ENCODE measurements at regions not wholly inside any gene's neighbourhood (a gene's known extent, or its start where the extent isn't known, plus 50 kb on each side); places are given as distances from the start of the nearest gene placed in this dataset.

GRCh38 chr7:41832941-41833340 is 130.1 kb upstream of the INHBA start:
- no peak for DNase-seq (ENCODE audit: low spot score)

GRCh38 chr7:41830271-41830670 is 127.4 kb upstream of the INHBA start:
- no peak for DNase-seq (ENCODE audit: low spot score)

- DNase-seq (ENCODE audit: low spot score): no peak
Observed at GRCh38 chr7:41828911-41829310, 126.0 kb upstream of the INHBA start.

- no peak for DNase-seq (ENCODE audit: low spot score)
Observed at GRCh38 chr7:41826641-41827040, 123.8 kb upstream of the INHBA start.

- DNase-seq (ENCODE audit: low spot score): peak; percentile 13
Observed at GRCh38 chr7:41825927-41826480, 123.1 kb upstream of the INHBA start.

- no peak for DNase-seq (ENCODE audit: low spot score)
Observed at GRCh38 chr7:41824284-41824683, 121.4 kb upstream of the INHBA start.

GRCh38 chr7:41822259-41822817 is 119.4 kb upstream of the INHBA start:
- no peak for DNase-seq (ENCODE audit: low spot score)

GRCh38 chr7:41821521-41822213 is 118.8 kb upstream of the INHBA start:
- DNase-seq (ENCODE audit: low spot score): no peak

- no peak for DNase-seq (ENCODE audit: low spot score)
Observed at GRCh38 chr7:41820111-41820671, 117.3 kb upstream of the INHBA start.

- no peak for DNase-seq (ENCODE audit: low spot score)
Observed at GRCh38 chr7:41819645-41820044, 116.8 kb upstream of the INHBA start.

- DNase-seq (ENCODE audit: low spot score): no peak
Observed at GRCh38 chr7:41818765-41819398, 116.0 kb upstream of the INHBA start.

GRCh38 chr7:41817386-41817785 is 114.5 kb upstream of the INHBA start:
- DNase-seq (ENCODE audit: low spot score): peak; percentile 47

- DNase-seq (ENCODE audit: low spot score): no peak
Observed at GRCh38 chr7:41816111-41816510, 113.2 kb upstream of the INHBA start.

- no peak for DNase-seq (ENCODE audit: low spot score)
Observed at GRCh38 chr7:41814888-41815287, 112.0 kb upstream of the INHBA start.

- DNase-seq (ENCODE audit: low spot score): no peak
Observed at GRCh38 chr7:41813286-41813685, 110.4 kb upstream of the INHBA start.

- no peak for DNase-seq (ENCODE audit: low spot score)
Observed at GRCh38 chr7:41811941-41812340, 109.1 kb upstream of the INHBA start.

- no peak for DNase-seq (ENCODE audit: low spot score)
Observed at GRCh38 chr7:41809940-41810576, 107.2 kb upstream of the INHBA start.

GRCh38 chr7:41809529-41809939 is 106.6 kb upstream of the INHBA start:
- DNase-seq (ENCODE audit: low spot score): peak; percentile 9

GRCh38 chr7:41809116-41809515 is 106.2 kb upstream of the INHBA start:
- DNase-seq (ENCODE audit: low spot score): no peak

- DNase-seq (ENCODE audit: low spot score): no peak
Observed at GRCh38 chr7:41808541-41808940, 105.7 kb upstream of the INHBA start.

- no peak for DNase-seq (ENCODE audit: low spot score)
Observed at GRCh38 chr7:41803569-41803968, 100.7 kb upstream of the INHBA start.

- DNase-seq (ENCODE audit: low spot score): no peak
Observed at GRCh38 chr7:41796331-41796730, 93.4 kb upstream of the INHBA start.
